Lung (tissue), 11 donors: ENCODE measurements at regions not wholly inside any gene's neighbourhood (a gene's known extent, or its start where the extent isn't known, plus 50 kb on each side); places are given as distances from the start of the nearest gene placed in this dataset.

Experiments
- ATAC-seq: fragments of 200-7000 bp; cut with Tn5 transposase; one replicate; pipeline ENCODE4 v1.9.1; 2020; ENCODE audit warnings: moderate number of reproducible peaks; ENCODE audit not compliant: insufficient read depth, low FRiP score
- DNase-seq, 3 donors: peaks; one replicate each; pipeline ENCODE4 v3.0.0-alpha.2; 2013 to 2017
- H3K27ac ChIP-seq, 2 donors: one replicate each; pipeline ENCODE4 v1.5.1; 2013; ENCODE audit warnings: mild to moderate bottlenecking in 2 of 2, moderate library complexity in 2 of 2, control low read depth in 1 of 2, inconsistent platforms in 1 of 2, low read depth in 1 of 2, low read length in 1 of 2
- H3K27me3 ChIP-seq, 3 donors: one replicate each; pipeline ENCODE4 v1.5.1; 2013; ENCODE audit warnings: low read length in 2 of 3; ENCODE audit not compliant: control insufficient read depth in 3 of 3, insufficient read depth in 3 of 3
- H3K36me3 ChIP-seq, 4 donors: one replicate each; pipeline ENCODE4 v1.5.1; 2013; ENCODE audit warnings: low read length in 4 of 4, mild to moderate bottlenecking in 1 of 4, moderate library complexity in 1 of 4; ENCODE audit not compliant: control insufficient read depth in 4 of 4, insufficient read depth in 4 of 4
- H3K4me1 ChIP-seq, 5 donors: one replicate each; pipeline ENCODE4 v1.5.1; 2013; ENCODE audit warnings: low read length in 5 of 5, mild to moderate bottlenecking in 2 of 5, moderate library complexity in 1 of 5; ENCODE audit not compliant: control insufficient read depth in 5 of 5, insufficient read depth in 5 of 5
- H3K4me3 ChIP-seq: one replicate; pipeline ENCODE4 v1.5.1; 2013; ENCODE audit warnings: mild to moderate bottlenecking, control low read depth, moderate library complexity
- H3K9ac ChIP-seq, 2 donors: one replicate each; pipeline ENCODE4 v1.5.1; 2013; ENCODE audit warnings: low read length in 2 of 2, control low read depth in 1 of 2; ENCODE audit not compliant: insufficient read depth in 1 of 2
- H3K9me3 ChIP-seq, 4 donors: one replicate each; pipeline ENCODE4 v1.5.1; 2013; ENCODE audit warnings: low read length in 3 of 4, mild to moderate bottlenecking in 1 of 4, moderate library complexity in 1 of 4; ENCODE audit not compliant: control insufficient read depth in 4 of 4, insufficient read depth in 3 of 4
- CTCF ChIP-seq: IDR thresholded peaks from 2 replicates; pipeline ENCODE4 v1.5.1; 2012; ENCODE audit warnings: mild to moderate bottlenecking; ENCODE audit errors: control extremely low read depth, extremely low read depth
- WGBS, 2 donors: extraction: QIAGEN DNeasy Blood & Tissue Kit; methylation state at CpG; one replicate each; pipeline ENCODE4 v1.1.7; 2013; 5-methylcytosine and 5-hydroxymethylcytosine counted together
- donor health status: control.
- donor health status: control.
- donor health status: Bipolar disorder and iron deficiency.
- donor health status: healthy.
- donor health status: DM: yes; HTN: yes; CAD: no.

- WGBS, 2 donors = 36 to 60% methylated on average over 2 of the region's 2 CpGs
- Histone ChIP-seq H3K27ac (no peak overlapping the region), H3K4me1 (no peaks in the 10 kb centered on the region), H3K27me3 (no peaks in the 10 kb centered on the region), H3K36me3 (no peaks in the 10 kb centered on the region), H3K4me3 (no peak overlapping the region), H3K9ac (no peak overlapping the region), H3K9me3 (peaks cover 0 to under 1% (median 0%) of the 10 kb centered on the region in 4 donors)
- DNase-seq = no peak
- no peak for TF ChIP-seq CTCF
- no peak for ATAC-seq
Observed at GRCh38 chrX:25941087-25941486, 197.1 kb upstream of the MAGEB18 start.

- Histone ChIP-seq H3K9ac (no peak overlapping the region), H3K36me3 (no peaks in the 10 kb centered on the region), H3K27me3 (no peaks in the 10 kb centered on the region), H3K27ac (no peak overlapping the region), H3K4me1 (no peaks in the 10 kb centered on the region), H3K4me3 (no peak overlapping the region), H3K9me3 (peaks cover 0 to 4% (median 0%) of the 10 kb centered on the region in 4 donors)
- WGBS, 2 donors = 58 to 59% methylated on average over 4 of the region's 4 CpGs
- DNase-seq (no peak), ATAC-seq (no peak)
- TF ChIP-seq CTCF = no peak
Observed at GRCh38 chrX:25941559-25942250, 196.4 kb upstream of the MAGEB18 start.

- Histone ChIP-seq H3K4me3 (no peak overlapping the region), H3K9me3 (peaks cover 0 to 8% (median 0%) of the 10 kb centered on the region in 4 donors), H3K4me1 (no peaks in the 10 kb centered on the region), H3K36me3 (no peaks in the 10 kb centered on the region), H3K27me3 (no peaks in the 10 kb centered on the region), H3K27ac (no peak overlapping the region), H3K9ac (no peak overlapping the region)
- TF ChIP-seq CTCF = no peak
- 39 to 48% methylated on average over 10 to 12 of the region's 12 CpGs for WGBS, 2 donors
- ATAC-seq (no peak), DNase-seq (peak in 1 of 3 donors; percentile 3)
Observed at GRCh38 chrX:25968920-25969319, 169.2 kb upstream of the MAGEB18 start.
